ENCODE measurements at regions not wholly inside any gene's neighbourhood (a gene's known extent, or its start where the extent isn't known, plus 50 kb on each side); places are given as distances from the start of the nearest gene placed in this dataset.
A peak's percentile ranks its signal among the peaks of the same experiment; 100 is the strongest.

DNA sequence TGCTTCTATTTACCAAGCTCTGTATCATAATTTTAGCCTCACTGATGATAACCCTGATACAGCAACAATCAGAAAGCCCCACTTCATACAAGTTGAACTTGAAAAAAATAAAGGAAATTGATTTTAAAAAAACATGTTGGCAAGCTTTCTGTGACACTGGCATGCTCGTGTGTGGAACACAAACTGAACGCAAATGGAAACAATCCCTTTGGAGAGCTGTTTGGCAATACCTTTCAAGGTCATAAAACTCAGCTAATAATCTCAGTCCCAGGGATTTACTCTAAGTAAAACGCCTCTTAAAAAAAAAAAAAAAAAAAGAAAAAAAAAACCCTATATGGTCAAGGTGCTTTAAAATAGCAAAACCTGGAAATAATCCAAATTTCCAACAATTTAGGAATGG lies 166.7 kb upstream of the BCL6 start:
- H3K9me3 ChIP-seq, result no peaks in the 10 kb centered on the region
- ATAC-seq (no peak), DNase-seq (no peak)
- H3K36me3 ChIP-seq, result no peaks in the 10 kb centered on the region
- TF ChIP-seq, protein P1, sequence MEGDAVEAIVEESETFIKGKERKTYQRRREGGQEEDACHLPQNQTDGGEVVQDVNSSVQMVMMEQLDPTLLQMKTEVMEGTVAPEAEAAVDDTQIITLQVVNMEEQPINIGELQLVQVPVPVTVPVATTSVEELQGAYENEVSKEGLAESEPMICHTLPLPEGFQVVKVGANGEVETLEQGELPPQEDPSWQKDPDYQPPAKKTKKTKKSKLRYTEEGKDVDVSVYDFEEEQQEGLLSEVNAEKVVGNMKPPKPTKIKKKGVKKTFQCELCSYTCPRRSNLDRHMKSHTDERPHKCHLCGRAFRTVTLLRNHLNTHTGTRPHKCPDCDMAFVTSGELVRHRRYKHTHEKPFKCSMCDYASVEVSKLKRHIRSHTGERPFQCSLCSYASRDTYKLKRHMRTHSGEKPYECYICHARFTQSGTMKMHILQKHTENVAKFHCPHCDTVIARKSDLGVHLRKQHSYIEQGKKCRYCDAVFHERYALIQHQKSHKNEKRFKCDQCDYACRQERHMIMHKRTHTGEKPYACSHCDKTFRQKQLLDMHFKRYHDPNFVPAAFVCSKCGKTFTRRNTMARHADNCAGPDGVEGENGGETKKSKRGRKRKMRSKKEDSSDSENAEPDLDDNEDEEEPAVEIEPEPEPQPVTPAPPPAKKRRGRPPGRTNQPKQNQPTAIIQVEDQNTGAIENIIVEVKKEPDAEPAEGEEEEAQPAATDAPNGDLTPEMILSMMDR (IDR thresholded peaks at IDR 0.05), result no peak
- no peak overlapping the region for H3K4me3 ChIP-seq
- H3K27me3 ChIP-seq, result no peaks in the 10 kb centered on the region
- peaks cover 5% of the 10 kb centered on the region for H3K4me1 ChIP-seq
- intact Hi-C loops (cut with DNase I), result no loop called here
- no peak overlapping the region for H3K27ac ChIP-seq

DNA sequence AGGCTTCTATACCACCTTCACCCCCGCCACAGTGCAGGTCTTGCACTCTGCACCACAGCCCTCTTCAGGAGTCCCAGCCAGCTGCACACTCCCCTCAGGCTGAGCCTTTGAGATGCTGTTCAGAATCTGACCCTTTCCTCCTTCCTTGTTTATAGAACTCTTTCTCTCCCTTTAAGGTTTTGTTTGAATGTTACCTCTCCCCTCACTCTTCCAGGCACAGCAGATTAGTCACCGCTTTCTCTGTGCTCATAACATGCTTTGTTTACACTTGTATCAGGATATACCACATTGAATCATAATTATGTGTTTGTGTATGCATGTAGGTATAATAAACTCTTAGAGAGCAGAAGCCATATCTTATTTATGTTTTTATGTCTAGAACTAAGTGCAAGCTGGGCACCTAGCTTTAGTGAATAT lies 168.4 kb upstream of the BCL6 start:
- Histone ChIP-seq H3K4me3 (no peak overlapping the region), H3K4me1 (peaks cover 8% of the 10 kb centered on the region), H3K36me3 (no peaks in the 10 kb centered on the region), H3K27ac (no peak overlapping the region), H3K9me3 (no peaks in the 10 kb centered on the region), H3K27me3 (no peaks in the 10 kb centered on the region)
- DNase-seq, result no peak
- intact Hi-C loops (cut with DNase I), result no loop called here
- no peak for ATAC-seq
- TF ChIP-seq, protein P1 (IDR thresholded peaks at IDR 0.05), result no peak

GRCh38 chr3:187914231-187914630 lies 169.0 kb upstream of the BCL6 start:
- no peaks in the 10 kb centered on the region for H3K27me3 ChIP-seq
- no peaks in the 10 kb centered on the region for H3K36me3 ChIP-seq
- DNase-seq (no peak), ATAC-seq (no peak)
- H3K27ac ChIP-seq, result no peak overlapping the region
- TF ChIP-seq, protein P1 (IDR thresholded peaks at IDR 0.05), result no peak
- H3K4me3 ChIP-seq, result no peak overlapping the region
- H3K9me3 ChIP-seq, result no peaks in the 10 kb centered on the region
- H3K4me1 ChIP-seq, result peaks cover 14% of the 10 kb centered on the region
- intact Hi-C loops (cut with DNase I), result no loop called here

DNA sequence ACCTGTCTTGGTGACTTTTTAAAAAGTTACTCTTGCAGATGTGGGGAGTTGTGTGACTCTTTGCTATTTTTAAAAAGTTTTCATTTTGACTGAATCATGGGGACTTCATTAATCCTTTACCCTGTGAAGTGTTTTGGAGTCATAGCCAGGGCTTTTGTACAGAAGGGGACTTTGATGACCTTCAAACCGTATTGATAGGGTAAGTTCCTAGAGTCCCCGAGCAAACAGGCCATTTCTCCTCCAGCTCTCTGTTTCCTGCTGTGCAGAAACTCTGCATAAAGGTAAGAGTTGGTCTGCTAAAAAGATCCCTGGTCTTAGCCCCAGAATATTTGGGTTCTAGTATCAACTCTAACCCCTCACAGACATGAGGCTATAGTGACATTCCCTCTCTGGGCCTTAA lies 170.8 kb upstream of the BCL6 start:
- Histone ChIP-seq H3K4me1 (peaks cover 15% of the 10 kb centered on the region), H3K4me3 (no peak overlapping the region), H3K9me3 (no peaks in the 10 kb centered on the region), H3K36me3 (no peaks in the 10 kb centered on the region), H3K27me3 (no peaks in the 10 kb centered on the region), H3K27ac (no peak overlapping the region)
- ATAC-seq (no peak), DNase-seq (no peak)
- TF ChIP-seq, protein P1 (IDR thresholded peaks at IDR 0.05), result no peak
- intact Hi-C loops (cut with DNase I), result no loop called here

- Histone ChIP-seq H3K9me3 (no peaks in the 10 kb centered on the region), H3K4me1 (peaks cover 15% of the 10 kb centered on the region), H3K27me3 (no peaks in the 10 kb centered on the region), H3K27ac (peak overlapping the region; percentile 18), H3K36me3 (no peaks in the 10 kb centered on the region), H3K4me3 (no peak overlapping the region)
- DNase-seq (no peak), ATAC-seq (no peak)
- intact Hi-C loops (cut with DNase I), result no loop called here
- TF ChIP-seq, protein P1 (IDR thresholded peaks at IDR 0.05), result no peak
These were observed 172.9 kb upstream of the BCL6 start for GRCh38 chr3:187918081-187918644.

DNA sequence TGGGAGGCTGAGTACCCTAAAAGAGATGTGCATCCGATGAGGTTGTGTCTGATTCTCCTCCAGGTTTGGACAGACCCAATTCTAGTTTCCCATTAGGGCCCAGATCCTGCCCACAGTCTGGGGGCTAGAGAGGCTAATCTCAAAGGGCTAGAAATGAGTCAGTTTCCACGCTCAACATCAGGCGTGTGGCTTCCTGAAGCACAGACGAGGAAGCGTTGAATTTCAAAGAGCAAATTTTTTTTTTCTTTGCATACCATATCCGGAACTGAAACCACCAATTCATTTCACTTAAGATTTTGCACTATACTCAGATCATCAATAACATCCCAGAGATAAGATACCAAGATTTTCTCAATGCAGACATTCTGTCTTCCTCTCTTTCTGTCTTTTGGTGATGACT lies 173.8 kb upstream of the BCL6 start:
- H3K4me3 ChIP-seq, result no peak overlapping the region
- peaks cover 15% of the 10 kb centered on the region for H3K4me1 ChIP-seq
- no peak for DNase-seq
- intact Hi-C loops (cut with DNase I), result no loop called here
- H3K36me3 ChIP-seq, result no peaks in the 10 kb centered on the region
- no peaks in the 10 kb centered on the region for H3K9me3 ChIP-seq
- peak overlapping the region; percentile 18 for H3K27ac ChIP-seq
- no peaks in the 10 kb centered on the region for H3K27me3 ChIP-seq
- ATAC-seq, result peak; percentile 51
- TF ChIP-seq, protein P1 (IDR thresholded peaks at IDR 0.05), result no peak

All from upper lobe of right lung (tissue), 1 donor.